ENCODE measurements at regions not wholly inside any gene's neighbourhood (a gene's known extent, or its start where the extent isn't known, plus 50 kb on each side); places are given as distances from the start of the nearest gene placed in this dataset.

GRCh38 chr9:18269561-18269960, 204.4 kb upstream of the ADAMTSL1 start (continued):
- TF ChIP-seq ZMAT4 (CRISPR knock-in tag; IDR thresholded peaks at IDR 0.05) (no peak), SMAD3 (CRISPR knock-in tag; IDR thresholded peaks at IDR 0.05; ENCODE audit: borderline replicate concordance) (no peak), KAT7 (CRISPR knock-in tag; IDR thresholded peaks at IDR 0.05; ENCODE audit: borderline replicate concordance) (no peak), MYBL2 (CRISPR knock-in tag; IDR thresholded peaks at IDR 0.05) (no peak), ZNF671 (CRISPR knock-in tag; IDR thresholded peaks at IDR 0.05) (no peak), AFF4 (CRISPR knock-in tag; IDR thresholded peaks at IDR 0.05; ENCODE audit: borderline replicate concordance) (no peak)

- ChIA-PET CTCF (no interaction called here), POLR2A (no interaction called here)
- Mint-ChIP-seq H3K4me1 (no peaks in the 10 kb centered on the region), H3K27me3 (ENCODE audit: low read depth) (no peaks in the 10 kb centered on the region), H3K4me3 (no peak overlapping the region), H3K9me3 (peaks cover 50% of the 10 kb centered on the region), H3K27ac (no peak overlapping the region), H3K36me3 (peaks cover 13% of the 10 kb centered on the region)
- DNase-seq (ENCODE audit: low spot score): no peak
- ATAC-seq: no peak
- TF ChIP-seq IRF2 (CRISPR knock-in tag; IDR thresholded peaks at IDR 0.05; ENCODE audit: borderline replicate concordance, low read depth): no peak
- no peak for TF ChIP-seq ZNF425 (CRISPR knock-in tag; conservative IDR thresholded peaks at IDR 0.05)
- TF ChIP-seq TEAD1 (CRISPR knock-in tag; IDR thresholded peaks at IDR 0.05): no peak
- no peak for TF ChIP-seq NFYB (CRISPR knock-in tag; conservative IDR thresholded peaks at IDR 0.05; ENCODE audit: low read depth)
- TF ChIP-seq NR1H2 (CRISPR knock-in tag; IDR thresholded peaks at IDR 0.05): no peak
- no peak for TF ChIP-seq ELF4 (CRISPR knock-in tag; IDR thresholded peaks at IDR 0.05; ENCODE audit: low read depth)
- TF ChIP-seq MXD4 (CRISPR knock-in tag; IDR thresholded peaks at IDR 0.05; ENCODE audit: borderline replicate concordance): no peak
- TF ChIP-seq EMX1 (CRISPR knock-in tag; IDR thresholded peaks at IDR 0.05): no peak
- TF ChIP-seq ATF1 (CRISPR knock-in tag; IDR thresholded peaks at IDR 0.05): no peak
- TF ChIP-seq ZBTB43 (CRISPR knock-in tag; IDR thresholded peaks at IDR 0.05): no peak
- TF ChIP-seq JUN (CRISPR knock-in tag; IDR thresholded peaks at IDR 0.05): no peak
- TF ChIP-seq KAT7 (CRISPR knock-in tag; IDR thresholded peaks at IDR 0.05; ENCODE audit: borderline replicate concordance): no peak
These were observed 199.3 kb upstream of the ADAMTSL1 start for GRCh38 chr9:18274693-18275092.

- Mint-ChIP-seq H3K4me3 (no peak overlapping the region), H3K27ac (no peak overlapping the region), H3K27me3 (ENCODE audit: low read depth) (no peaks in the 10 kb centered on the region), H3K36me3 (peaks cover 13% of the 10 kb centered on the region), H3K9me3 (peaks cover 50% of the 10 kb centered on the region), H3K4me1 (no peaks in the 10 kb centered on the region)
- ATAC-seq (no peak), DNase-seq (ENCODE audit: low spot score) (no peak)
- CTCF ChIA-PET: no interaction called here
- POLR2A ChIA-PET: no interaction called here
- TF ChIP-seq NFYB (CRISPR knock-in tag; conservative IDR thresholded peaks at IDR 0.05; ENCODE audit: low read depth) (no peak), TCF7 (CRISPR knock-in tag; IDR thresholded peaks at IDR 0.05; ENCODE audit: low read depth) (no peak), ZNF512 (CRISPR knock-in tag; IDR thresholded peaks at IDR 0.05; ENCODE audit: borderline replicate concordance) (no peak), MXD4 (CRISPR knock-in tag; IDR thresholded peaks at IDR 0.05; ENCODE audit: borderline replicate concordance) (no peak), RELA (CRISPR knock-in tag; IDR thresholded peaks at IDR 0.05; ENCODE audit: borderline replicate concordance) (no peak), NFE2L1 (CRISPR knock-in tag; IDR thresholded peaks at IDR 0.05) (no peak), ATF2 (CRISPR knock-in tag; IDR thresholded peaks at IDR 0.05; ENCODE audit: borderline replicate concordance, low read depth) (no peak), JAZF1 (CRISPR knock-in tag; IDR thresholded peaks at IDR 0.05) (no peak)
These were observed 198.5 kb upstream of the ADAMTSL1 start for GRCh38 chr9:18275313-18275990.

Data from WTC11 (cell line).